ENCODE measurements at regions not wholly inside any gene's neighbourhood (a gene's known extent, or its start where the extent isn't known, plus 50 kb on each side); places are given as distances from the start of the nearest gene placed in this dataset.

DNA sequence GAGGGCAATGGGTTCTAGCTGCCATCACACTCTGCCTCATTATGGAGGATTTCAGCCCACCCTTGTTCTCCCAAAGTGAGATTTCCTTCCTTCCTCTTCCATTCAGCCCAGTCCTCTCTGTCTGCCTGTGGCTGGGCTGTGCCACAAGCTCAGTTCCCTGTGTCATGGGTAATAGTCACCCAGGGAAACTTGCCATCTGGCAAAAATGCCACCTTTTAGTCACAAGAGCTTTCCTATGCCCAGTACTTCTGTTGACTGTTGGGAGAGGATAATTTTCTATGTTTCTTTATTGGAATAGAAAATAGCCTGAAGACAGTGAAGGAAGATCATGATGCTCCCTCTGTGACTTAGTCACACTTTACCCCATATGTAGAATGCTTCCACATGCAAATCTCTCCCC, 71.4 kb downstream of the TLR4 start:
- BruUV-seq (replicated peaks): no TSS peak
- no peaks in the 10 kb centered on the region for H3K27me3 ChIP-seq (ENCODE audit: insufficient read depth, low read depth)
- TF ChIP-seq, protein P1, sequence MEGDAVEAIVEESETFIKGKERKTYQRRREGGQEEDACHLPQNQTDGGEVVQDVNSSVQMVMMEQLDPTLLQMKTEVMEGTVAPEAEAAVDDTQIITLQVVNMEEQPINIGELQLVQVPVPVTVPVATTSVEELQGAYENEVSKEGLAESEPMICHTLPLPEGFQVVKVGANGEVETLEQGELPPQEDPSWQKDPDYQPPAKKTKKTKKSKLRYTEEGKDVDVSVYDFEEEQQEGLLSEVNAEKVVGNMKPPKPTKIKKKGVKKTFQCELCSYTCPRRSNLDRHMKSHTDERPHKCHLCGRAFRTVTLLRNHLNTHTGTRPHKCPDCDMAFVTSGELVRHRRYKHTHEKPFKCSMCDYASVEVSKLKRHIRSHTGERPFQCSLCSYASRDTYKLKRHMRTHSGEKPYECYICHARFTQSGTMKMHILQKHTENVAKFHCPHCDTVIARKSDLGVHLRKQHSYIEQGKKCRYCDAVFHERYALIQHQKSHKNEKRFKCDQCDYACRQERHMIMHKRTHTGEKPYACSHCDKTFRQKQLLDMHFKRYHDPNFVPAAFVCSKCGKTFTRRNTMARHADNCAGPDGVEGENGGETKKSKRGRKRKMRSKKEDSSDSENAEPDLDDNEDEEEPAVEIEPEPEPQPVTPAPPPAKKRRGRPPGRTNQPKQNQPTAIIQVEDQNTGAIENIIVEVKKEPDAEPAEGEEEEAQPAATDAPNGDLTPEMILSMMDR (conservative IDR thresholded peaks at IDR 0.05): no peak
- TF ChIP-seq EZH2 (IDR thresholded peaks at IDR 0.05; ENCODE audit: low read depth): no peak

DNA sequence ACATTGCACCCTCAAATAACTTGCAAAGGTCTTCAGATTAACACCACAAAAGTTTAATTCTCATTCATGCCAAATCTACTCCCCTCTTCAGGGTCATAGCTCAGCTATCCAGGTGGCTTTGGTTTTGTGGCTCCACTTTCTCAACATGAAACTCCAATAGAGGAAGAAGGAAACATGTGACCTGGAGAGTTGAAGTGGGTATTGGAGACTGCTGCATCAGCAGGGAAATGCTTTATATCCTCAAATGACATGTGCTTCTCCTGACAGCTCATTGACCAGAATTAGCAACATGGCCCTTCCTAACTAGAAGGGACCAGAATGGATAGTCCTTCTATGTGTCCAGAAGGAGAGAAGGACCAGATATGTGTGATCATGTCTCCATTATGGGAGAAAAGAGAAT, 73.6 kb downstream of the TLR4 start:
- Histone ChIP-seq H2AFZ (no peak overlapping the region), H3K4me1 (replicated peaks; ENCODE audit: insufficient read depth) (no peaks in the 10 kb centered on the region; the same call in 1 of the 2 replicates), H3K9me2 (ENCODE audit: insufficient read depth) (no peaks in the 10 kb centered on the region), H4K20me1 (ENCODE audit: insufficient read depth) (no peaks in the 10 kb centered on the region), H3K79me2 (ENCODE audit: low read depth) (no peaks in the 10 kb centered on the region), H3F3A (ENCODE audit: insufficient read depth, low read depth) (no peaks in the 10 kb centered on the region), H3K27ac (no peak overlapping the region), H3K9me3 (ENCODE audit: insufficient read depth, low read depth) (no peaks in the 10 kb centered on the region), H3K27me3 (ENCODE audit: insufficient read depth, low read depth) (no peaks in the 10 kb centered on the region), H3K36me3 (ENCODE audit: low read depth) (no peaks in the 10 kb centered on the region), H3K4me2 (no peak overlapping the region), H3K4me3 (no peak overlapping the region)
- intact Hi-C loops (cut with micrococcal nuclease; ENCODE audit: unreplicated experiment): no loop called here
- no peak for DNase-seq
- no TSS peak for BruUV-seq (replicated peaks)
- CTCF ChIA-PET: no interaction called here
- TF ChIP-seq, protein P1 (conservative IDR thresholded peaks at IDR 0.05): no peak
- TF ChIP-seq EZH2 (IDR thresholded peaks at IDR 0.05; ENCODE audit: low read depth): no peak
- POLR2A ChIA-PET (ENCODE audit: unreplicated experiment): no interaction called here

More for the DNA sequence above, 71.4 kb downstream of the TLR4 start:
- ChIA-PET POLR2A (ENCODE audit: unreplicated experiment) (no interaction called here), CTCF (no interaction called here)
- H3K9me3 ChIP-seq (ENCODE audit: insufficient read depth, low read depth): no peaks in the 10 kb centered on the region
- no peak overlapping the region for H3K27ac ChIP-seq
- no peaks in the 10 kb centered on the region for H3K36me3 ChIP-seq (ENCODE audit: low read depth)
- H3K4me2 ChIP-seq: no peak overlapping the region
- DNase-seq: no peak
- H3F3A ChIP-seq (ENCODE audit: insufficient read depth, low read depth): no peaks in the 10 kb centered on the region
- H3K9me2 ChIP-seq (ENCODE audit: insufficient read depth): no peaks in the 10 kb centered on the region
- H2AFZ ChIP-seq: no peak overlapping the region
- no peaks in the 10 kb centered on the region for H3K4me1 ChIP-seq (replicated peaks; ENCODE audit: insufficient read depth)
- intact Hi-C loops (cut with micrococcal nuclease; ENCODE audit: unreplicated experiment): no loop called here
- H3K79me2 ChIP-seq (ENCODE audit: low read depth): no peaks in the 10 kb centered on the region
- no peak overlapping the region for H3K4me3 ChIP-seq
- no peaks in the 10 kb centered on the region for H4K20me1 ChIP-seq (ENCODE audit: insufficient read depth)

DNA sequence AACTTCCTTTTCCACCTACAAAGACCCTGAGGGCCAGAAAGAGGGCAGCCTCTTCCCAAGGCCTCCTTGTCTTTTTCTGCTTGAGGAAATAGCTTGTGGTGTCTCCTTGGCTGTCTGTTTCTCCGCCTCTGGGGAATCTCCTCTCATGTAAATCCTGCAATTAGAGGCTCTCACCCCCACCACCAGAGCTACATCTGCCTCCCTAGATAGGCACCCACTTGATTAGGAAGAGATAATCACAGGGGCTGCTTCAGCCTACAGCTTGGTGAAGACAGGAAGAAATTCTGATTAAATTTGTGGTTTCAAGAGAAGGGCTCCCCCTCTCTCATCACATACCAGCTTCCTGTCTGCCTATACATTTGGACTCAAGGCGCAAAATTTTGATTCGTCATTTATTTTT, 75.6 kb downstream of the TLR4 start:
- Histone ChIP-seq H3K79me2 (ENCODE audit: low read depth) (no peaks in the 10 kb centered on the region), H3K27ac (no peak overlapping the region), H4K20me1 (ENCODE audit: insufficient read depth) (no peaks in the 10 kb centered on the region), H3K4me3 (no peak overlapping the region), H3K4me1 (replicated peaks; ENCODE audit: insufficient read depth) (no peaks in the 10 kb centered on the region; the same call in 1 of the 2 replicates), H3K27me3 (ENCODE audit: insufficient read depth, low read depth) (no peaks in the 10 kb centered on the region), H3K9me2 (ENCODE audit: insufficient read depth) (no peaks in the 10 kb centered on the region), H3K9me3 (ENCODE audit: insufficient read depth, low read depth) (no peaks in the 10 kb centered on the region), H3K4me2 (no peak overlapping the region), H3F3A (ENCODE audit: insufficient read depth, low read depth) (no peaks in the 10 kb centered on the region), H2AFZ (no peak overlapping the region), H3K36me3 (ENCODE audit: low read depth) (no peaks in the 10 kb centered on the region)
- no TSS peak for BruUV-seq (replicated peaks)
- ChIA-PET CTCF (no interaction called here), POLR2A (ENCODE audit: unreplicated experiment) (no interaction called here)
- no peak for DNase-seq
- intact Hi-C loops (cut with micrococcal nuclease; ENCODE audit: unreplicated experiment): loop anchor here (10.0 kb wide), 1 partner anchor 135 kb away; no protein-coding TSS in a partner anchor
- TF ChIP-seq EZH2 (IDR thresholded peaks at IDR 0.05; ENCODE audit: low read depth): no peak
- TF ChIP-seq, protein P1 (conservative IDR thresholded peaks at IDR 0.05): no peak
